Astrocyte (in vitro differentiated cells and primary cell): ENCODE measurements at regions not wholly inside any gene's neighbourhood (a gene's known extent, or its start where the extent isn't known, plus 50 kb on each side); places are given as distances from the start of the nearest gene placed in this dataset.

Experiments used
- DNase-seq: peaks from one replicate; pipeline ENCODE4 v3.0.0-alpha.2; 2010; ENCODE audit warnings: low read depth
- FAIRE-seq: peaks from 2 replicates; lab custom pipeline; 2011; peaks lifted over from hg19 to GRCh38; lab: Jason Lieb, UNC
- H2AFZ ChIP-seq: 2 replicates; pipeline ENCODE4 v1.6.0; 2012; ENCODE audit warnings: low read depth, low read length, inconsistent platforms
- H3K27ac ChIP-seq: 2 replicates; pipeline ENCODE4 v1.5.1; 2011; ENCODE audit warnings: low read depth, low read length, inconsistent platforms
- H3K27me3 ChIP-seq: 2 replicates; pipeline ENCODE4 v1.6.0; 2011; ENCODE audit warnings: low read length, inconsistent platforms; ENCODE audit not compliant: insufficient read depth
- H3K36me3 ChIP-seq: 2 replicates; pipeline ENCODE4 v1.5.1; 2011; ENCODE audit warnings: low read length, inconsistent platforms; ENCODE audit not compliant: insufficient read depth
- H3K4me1 ChIP-seq: 2 replicates; pipeline ENCODE4 v1.5.1; 2011; ENCODE audit warnings: low read length, inconsistent platforms; ENCODE audit not compliant: insufficient read depth
- H3K4me2 ChIP-seq: 2 replicates; pipeline ENCODE4 v1.6.0; 2012; ENCODE audit warnings: low read length, inconsistent platforms
- H3K4me3 ChIP-seq: 2 replicates; pipeline ENCODE4 v1.5.1; 2011; ENCODE audit warnings: low read depth, mild to moderate bottlenecking, low read length, inconsistent platforms; ENCODE audit not compliant: insufficient read depth
- H3K79me2 ChIP-seq: 2 replicates; pipeline ENCODE4 v1.6.0; 2012; ENCODE audit warnings: mild to moderate bottlenecking, low read length, inconsistent platforms; ENCODE audit not compliant: insufficient read depth
- H3K9ac ChIP-seq: 2 replicates; pipeline ENCODE4 v1.6.0; 2012; ENCODE audit warnings: mild to moderate bottlenecking, low read length, inconsistent platforms
- H3K9me3 ChIP-seq: 2 replicates; pipeline ENCODE4 v1.5.1; 2012; ENCODE audit warnings: low read depth, mild to moderate bottlenecking, low read length, inconsistent platforms; ENCODE audit not compliant: insufficient read depth
- H4K20me1 ChIP-seq: 2 replicates; pipeline ENCODE4 v1.6.0; 2012; ENCODE audit warnings: low read length, inconsistent platforms; ENCODE audit not compliant: insufficient read depth
- H3K27ac Mint-ChIP-seq: one replicate; pipeline ENCODE4 v1.8.0; 2021; ENCODE audit warnings: mild to moderate bottlenecking, mixed read lengths; ENCODE audit not compliant: unreplicated experiment
- H3K27me3 Mint-ChIP-seq: one replicate; pipeline ENCODE4 v1.8.0; 2021; ENCODE audit warnings: low read depth, mixed read lengths; ENCODE audit not compliant: unreplicated experiment
- H3K36me3 Mint-ChIP-seq: one replicate; pipeline ENCODE4 v1.8.0; 2021; ENCODE audit warnings: low read depth, mixed read lengths; ENCODE audit not compliant: unreplicated experiment
- H3K4me1 Mint-ChIP-seq: one replicate; pipeline ENCODE4 v1.8.0; 2021; ENCODE audit warnings: low read depth, mixed read lengths; ENCODE audit not compliant: unreplicated experiment
- H3K4me3 Mint-ChIP-seq: one replicate; pipeline ENCODE4 v1.8.0; 2021; ENCODE audit warnings: mild to moderate bottlenecking, moderate library complexity, mixed read lengths; ENCODE audit not compliant: unreplicated experiment
- H3K9me3 Mint-ChIP-seq: one replicate; pipeline ENCODE4 v1.8.0; 2021; ENCODE audit warnings: mild to moderate bottlenecking, mixed read lengths; ENCODE audit not compliant: unreplicated experiment
- CTCF ChIP-seq: IDR thresholded peaks from 2 replicates; pipeline ENCODE4 v1.5.1; 2011; ENCODE audit warnings: low read depth, mild to moderate bottlenecking, inconsistent platforms, low read length, moderate library complexity; ENCODE audit not compliant: insufficient read depth
- EZH2 ChIP-seq: IDR thresholded peaks from 2 replicates; pipeline ENCODE4 v1.6.1; 2012; ENCODE audit warnings: mild to moderate bottlenecking, low read length, inconsistent platforms; ENCODE audit not compliant: insufficient read depth

- Histone ChIP-seq H2AFZ (no peak overlapping the region), H3K27me3 (peaks cover 63% of the 10 kb centered on the region)
These were observed 69.5 kb upstream of the UNC5A start for GRCh38 chr5:176740702-176741496.

GRCh38 chr5:176741561-176742211 lies 68.7 kb upstream of the UNC5A start:
- Histone ChIP-seq H3K27ac (no peak overlapping the region), H3K27me3 (peaks cover 67% of the 10 kb centered on the region), H3K36me3 (no peaks in the 10 kb centered on the region), H3K9ac (no peak overlapping the region), H3K4me2 (no peak overlapping the region), H3K4me3 (no peak overlapping the region), H3K9me3 (no peaks in the 10 kb centered on the region), H4K20me1 (peaks cover 5% of the 10 kb centered on the region), H2AFZ (no peak overlapping the region), H3K79me2 (no peaks in the 10 kb centered on the region), H3K4me1 (no peaks in the 10 kb centered on the region)
- H3K27ac Mint-ChIP-seq, result no peak overlapping the region
- H3K27me3 Mint-ChIP-seq, result peaks cover 72% of the 10 kb centered on the region
- peak overlapping the region; percentile 4 for H3K4me3 Mint-ChIP-seq
- no peaks in the 10 kb centered on the region for H3K36me3 Mint-ChIP-seq
- H3K4me1 Mint-ChIP-seq, result peaks cover 13% of the 10 kb centered on the region
- H3K9me3 Mint-ChIP-seq, result peaks cover 3% of the 10 kb centered on the region
- no peak for FAIRE-seq
- TF ChIP-seq EZH2 (no peak), CTCF (no peak)
- no peak for DNase-seq

More at GRCh38 chr5:176740702-176741496, 69.5 kb upstream of the UNC5A start:
- Histone ChIP-seq H3K4me1 (no peaks in the 10 kb centered on the region), H3K27ac (no peak overlapping the region), H3K4me2 (no peak overlapping the region), H3K9ac (no peak overlapping the region), H3K79me2 (no peaks in the 10 kb centered on the region), H3K4me3 (no peak overlapping the region), H3K36me3 (no peaks in the 10 kb centered on the region), H4K20me1 (peaks cover 5% of the 10 kb centered on the region), H3K9me3 (no peaks in the 10 kb centered on the region)
- DNase-seq (no peak), FAIRE-seq (no peak)
- peaks cover 11% of the 10 kb centered on the region for H3K4me1 Mint-ChIP-seq
- H3K36me3 Mint-ChIP-seq, result no peaks in the 10 kb centered on the region
- TF ChIP-seq CTCF (no peak), EZH2 (no peak)
- H3K27ac Mint-ChIP-seq, result no peak overlapping the region
- H3K27me3 Mint-ChIP-seq, result peaks cover 68% of the 10 kb centered on the region
- H3K9me3 Mint-ChIP-seq, result peaks cover 3% of the 10 kb centered on the region
- H3K4me3 Mint-ChIP-seq, result no peak overlapping the region
